Fibroblast of pulmonary artery (primary cell): ENCODE measurements at regions not wholly inside any gene's neighbourhood (a gene's known extent, or its start where the extent isn't known, plus 50 kb on each side); places are given as distances from the start of the nearest gene placed in this dataset.

Source experiments
- DNase-seq: peaks from one replicate; pipeline ENCODE4 v3.0.0-alpha.2; 2010; ENCODE audit warnings: low read depth
- H3K4me3 ChIP-seq: replicated peaks from 2 replicates; pipeline ENCODE4 v1.5.1; 2011; ENCODE audit warnings: low read depth, mild to moderate bottlenecking, control low read depth, low read length, moderate library complexity
- TF ChIP-seq, protein P1 (sequence below): IDR thresholded peaks from 2 replicates; pipeline ENCODE4 v1.5.1; 2011; ENCODE audit warnings: mild to moderate bottlenecking, control low read depth, low read length, inconsistent platforms; ENCODE audit errors: missing control alignments

- TF ChIP-seq, protein P1, sequence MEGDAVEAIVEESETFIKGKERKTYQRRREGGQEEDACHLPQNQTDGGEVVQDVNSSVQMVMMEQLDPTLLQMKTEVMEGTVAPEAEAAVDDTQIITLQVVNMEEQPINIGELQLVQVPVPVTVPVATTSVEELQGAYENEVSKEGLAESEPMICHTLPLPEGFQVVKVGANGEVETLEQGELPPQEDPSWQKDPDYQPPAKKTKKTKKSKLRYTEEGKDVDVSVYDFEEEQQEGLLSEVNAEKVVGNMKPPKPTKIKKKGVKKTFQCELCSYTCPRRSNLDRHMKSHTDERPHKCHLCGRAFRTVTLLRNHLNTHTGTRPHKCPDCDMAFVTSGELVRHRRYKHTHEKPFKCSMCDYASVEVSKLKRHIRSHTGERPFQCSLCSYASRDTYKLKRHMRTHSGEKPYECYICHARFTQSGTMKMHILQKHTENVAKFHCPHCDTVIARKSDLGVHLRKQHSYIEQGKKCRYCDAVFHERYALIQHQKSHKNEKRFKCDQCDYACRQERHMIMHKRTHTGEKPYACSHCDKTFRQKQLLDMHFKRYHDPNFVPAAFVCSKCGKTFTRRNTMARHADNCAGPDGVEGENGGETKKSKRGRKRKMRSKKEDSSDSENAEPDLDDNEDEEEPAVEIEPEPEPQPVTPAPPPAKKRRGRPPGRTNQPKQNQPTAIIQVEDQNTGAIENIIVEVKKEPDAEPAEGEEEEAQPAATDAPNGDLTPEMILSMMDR: no peak
- H3K4me3 ChIP-seq: no peak overlapping the region
- DNase-seq: no peak
Measured at GRCh38 chrX:25070038-25070437, 54.3 kb upstream of the ARX start.

GRCh38 chrX:25069209-25069608 is 53.4 kb upstream of the ARX start:
- no peak overlapping the region for H3K4me3 ChIP-seq
- no peak for DNase-seq
- TF ChIP-seq, protein P1: no peak

GRCh38 chrX:25068340-25068739 is 52.6 kb upstream of the ARX start:
- DNase-seq: no peak
- TF ChIP-seq, protein P1: no peak
- no peak overlapping the region for H3K4me3 ChIP-seq

DNA sequence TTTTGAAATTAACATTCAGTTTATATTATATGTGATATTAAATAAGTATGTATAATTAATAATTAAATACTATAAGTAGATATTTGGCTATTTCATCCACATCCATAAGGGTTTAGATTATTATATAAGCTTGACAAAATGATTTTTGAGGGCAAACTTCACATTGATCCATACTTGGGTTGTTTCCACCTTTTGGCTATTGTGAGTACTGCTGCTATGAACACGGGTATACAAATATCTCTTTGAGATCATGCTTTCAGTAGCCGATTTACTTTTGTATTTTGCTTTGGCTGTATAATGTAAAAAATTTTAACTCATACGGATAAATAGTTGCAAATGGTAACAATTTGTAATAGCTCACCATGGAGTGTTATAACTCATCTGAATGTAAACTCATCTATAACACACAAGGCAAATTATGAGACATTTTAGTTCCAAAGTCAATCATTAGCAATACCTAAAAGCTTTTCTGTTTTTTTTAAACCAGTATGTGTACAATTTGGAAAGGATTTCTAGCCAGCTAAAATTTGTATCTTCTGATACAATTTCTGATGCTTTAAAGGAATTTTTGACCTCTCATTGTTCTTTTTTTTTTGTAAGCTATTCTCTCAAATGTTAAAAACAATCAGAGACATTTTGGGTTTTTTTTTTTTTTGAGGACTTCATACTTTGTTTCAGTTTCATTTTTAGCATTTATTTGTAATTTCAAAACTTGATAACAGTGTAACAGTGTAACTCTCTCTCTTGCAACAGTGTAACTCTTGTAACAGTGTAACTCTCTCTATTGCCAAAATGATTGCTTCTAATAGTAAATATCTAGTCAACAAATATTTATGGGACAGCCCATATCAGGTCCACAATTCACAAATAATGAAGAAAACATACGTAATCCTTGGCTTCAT is 51.8 kb upstream of the ARX start:
- H3K4me3 ChIP-seq: no peak overlapping the region
- TF ChIP-seq, protein P1: no peak
- no peak for DNase-seq

DNA sequence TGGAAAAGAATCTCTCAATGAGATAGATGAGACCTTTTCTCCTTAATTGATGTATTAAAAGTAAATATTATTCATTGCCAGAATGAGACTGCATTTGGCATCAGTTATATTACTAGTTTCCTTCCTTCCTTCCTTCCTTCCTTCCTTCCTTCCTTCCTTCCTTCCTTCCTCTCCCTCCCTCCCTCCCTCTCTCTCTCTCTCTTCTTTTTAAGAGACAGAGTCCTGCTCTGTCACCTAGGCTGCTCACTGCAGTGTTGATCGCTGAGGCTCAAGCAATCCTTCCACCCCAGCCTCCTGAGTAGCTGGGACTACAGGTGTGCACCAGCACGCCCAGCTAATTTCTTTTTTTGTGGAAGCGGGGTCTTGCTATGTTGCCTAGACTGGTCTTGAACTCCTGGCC is 50.4 kb upstream of the ARX start:
- no peak for DNase-seq
- no peak overlapping the region for H3K4me3 ChIP-seq
- TF ChIP-seq, protein P1: no peak
